Naive B cell (primary cell): ENCODE measurements at regions not wholly inside any gene's neighbourhood (a gene's known extent, or its start where the extent isn't known, plus 50 kb on each side); places are given as distances from the start of the nearest gene placed in this dataset.

Experiments used
- ATAC-seq, 2 donors: fragments of 150-1000 bp; cut with Tn5 transposase; 2 replicates each; pipeline ENCODE4 v1.10.0; 2021; ENCODE audit warnings: low read depth in 2 of 2, mild to moderate bottlenecking in 2 of 2, moderate library complexity in 2 of 2
- DNase-seq: peaks from one replicate; pipeline ENCODE4 v3.0.0; 2022
- H3K27ac Mint-ChIP-seq, 6 donors: one replicate each; pipeline ENCODE4 v1.8.0; 2020 to 2022; ENCODE audit warnings: mild to moderate bottlenecking in 6 of 6, mixed read lengths in 6 of 6, moderate library complexity in 5 of 6, inconsistent platforms in 2 of 6
- H3K27me3 Mint-ChIP-seq, 3 donors: one replicate each; pipeline ENCODE4 v1.8.0; 2021 to 2022; ENCODE audit warnings: mixed read lengths in 3 of 3, mild to moderate bottlenecking in 1 of 3
- H3K36me3 Mint-ChIP-seq, 2 donors: one replicate each; pipeline ENCODE4 v1.8.0; 2020 to 2022; ENCODE audit warnings: mixed read lengths in 2 of 2, inconsistent platforms in 1 of 2, mild to moderate bottlenecking in 1 of 2
- H3K4me1 Mint-ChIP-seq, 3 donors: one replicate each; pipeline ENCODE4 v1.8.0; 2020 to 2022; ENCODE audit warnings: mixed read lengths in 3 of 3, inconsistent platforms in 1 of 3, mild to moderate bottlenecking in 1 of 3, moderate library complexity in 1 of 3
- H3K4me3 Mint-ChIP-seq, 8 donors: one replicate each; pipeline ENCODE4 v1.8.0; 2020 to 2022; ENCODE audit warnings: mild to moderate bottlenecking in 8 of 8, mixed read lengths in 8 of 8, moderate library complexity in 8 of 8, inconsistent platforms in 2 of 8
- H3K9me3 Mint-ChIP-seq, 7 donors: one replicate each; pipeline ENCODE4 v1.8.0; 2020 to 2022; ENCODE audit warnings: mixed read lengths in 7 of 7, mild to moderate bottlenecking in 5 of 7, inconsistent platforms in 2 of 7, moderate library complexity in 1 of 7

- no peaks in the 10 kb centered on the region for H3K36me3 Mint-ChIP-seq
- H3K4me1 Mint-ChIP-seq: no peaks in the 10 kb centered on the region
- H3K27ac Mint-ChIP-seq: no peak overlapping the region
- H3K4me3 Mint-ChIP-seq: no peak overlapping the region
- DNase-seq: no peak
- ATAC-seq: no peak
- peaks cover 0 to 5% (median 0%) of the 10 kb centered on the region in 7 donors for H3K9me3 Mint-ChIP-seq
- peaks cover 6 to 28% (median 16%) of the 10 kb centered on the region in 3 donors for H3K27me3 Mint-ChIP-seq
Observed at GRCh38 chr1:168806952-168807351, 77.9 kb upstream of the DPT start.

GRCh38 chr1:168811176-168811575 is 82.2 kb upstream of the DPT start:
- peaks cover 0 to 5% (median 1%) of the 10 kb centered on the region in 7 donors for H3K9me3 Mint-ChIP-seq
- no peaks in the 10 kb centered on the region for H3K4me1 Mint-ChIP-seq
- ATAC-seq (no peak), DNase-seq (no peak)
- H3K27me3 Mint-ChIP-seq: peaks cover 6 to 27% (median 19%) of the 10 kb centered on the region in 3 donors
- no peak overlapping the region for H3K27ac Mint-ChIP-seq
- no peak overlapping the region for H3K4me3 Mint-ChIP-seq
- H3K36me3 Mint-ChIP-seq: no peaks in the 10 kb centered on the region

DNA sequence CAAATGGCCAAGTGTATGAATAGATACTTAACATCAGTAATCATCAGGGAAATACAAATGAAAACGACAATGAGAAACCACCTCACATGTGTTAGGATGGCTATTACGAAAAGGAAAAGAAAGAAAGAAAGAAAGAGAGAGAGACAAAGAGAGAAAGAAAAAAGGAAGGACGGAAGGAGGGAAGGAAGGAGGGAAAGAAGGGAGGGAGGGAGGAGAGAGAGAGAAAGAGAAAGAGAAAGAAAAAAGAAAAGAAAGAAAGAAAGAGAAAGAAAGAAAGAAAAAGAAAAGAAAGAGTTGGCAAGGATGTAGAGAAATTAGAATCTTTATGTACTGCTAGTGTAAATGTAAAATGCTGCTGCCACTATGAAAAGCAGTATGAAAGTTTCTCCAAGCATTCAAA is 90.7 kb upstream of the DPT start:
- Mint-ChIP-seq H3K36me3 (no peaks in the 10 kb centered on the region), H3K27me3 (peaks cover 0 to 7% (median 6%) of the 10 kb centered on the region in 3 donors), H3K4me3 (no peak overlapping the region), H3K9me3 (peaks cover 0 to 3% (median 0%) of the 10 kb centered on the region in 7 donors), H3K4me1 (no peaks in the 10 kb centered on the region), H3K27ac (no peak overlapping the region)
- DNase-seq: no peak
- no peak for ATAC-seq

GRCh38 chr1:168821434-168821833 is 92.4 kb upstream of the DPT start:
- Mint-ChIP-seq H3K4me1 (no peaks in the 10 kb centered on the region), H3K27me3 (peaks cover 0 to 6% (median 6%) of the 10 kb centered on the region in 3 donors), H3K4me3 (no peak overlapping the region), H3K36me3 (no peaks in the 10 kb centered on the region), H3K27ac (peak overlapping the region in 1 of 6 donors; percentile 31), H3K9me3 (peaks cover 0 to 9% (median 3%) of the 10 kb centered on the region in 7 donors)
- DNase-seq (no peak), ATAC-seq (no peak)

GRCh38 chr1:168822911-168823310 is 93.9 kb upstream of the DPT start:
- Mint-ChIP-seq H3K4me3 (no peak overlapping the region), H3K27ac (no peak overlapping the region), H3K27me3 (peaks cover 0 to 6% (median 6%) of the 10 kb centered on the region in 3 donors), H3K4me1 (no peaks in the 10 kb centered on the region), H3K36me3 (no peaks in the 10 kb centered on the region), H3K9me3 (peaks cover 0 to 9% (median 3%) of the 10 kb centered on the region in 7 donors)
- DNase-seq (no peak), ATAC-seq (no peak)

DNA sequence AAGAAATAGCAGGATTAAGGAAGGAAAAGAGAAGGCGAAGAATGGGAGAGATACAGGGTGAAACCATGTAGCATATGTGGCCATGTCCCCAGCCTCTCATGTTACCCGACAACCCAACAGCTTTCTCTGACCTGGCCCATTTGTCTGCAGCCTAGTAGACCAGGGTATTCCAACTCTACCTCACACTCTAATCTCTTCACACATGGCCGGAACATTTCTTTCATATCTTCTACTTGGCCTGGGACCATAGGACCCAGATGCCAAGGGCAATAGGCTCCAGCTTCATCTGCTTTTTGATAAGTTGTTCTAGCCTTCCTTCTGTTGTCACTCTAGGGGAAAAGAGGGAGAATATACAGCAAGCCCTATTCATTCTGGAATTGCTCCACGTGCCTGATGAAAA is 95.0 kb upstream of the DPT start:
- Mint-ChIP-seq H3K4me3 (no peak overlapping the region), H3K27me3 (peaks cover 0 to 6% (median 6%) of the 10 kb centered on the region in 3 donors), H3K27ac (no peak overlapping the region), H3K9me3 (peaks cover 0 to 9% (median 3%) of the 10 kb centered on the region in 7 donors), H3K36me3 (no peaks in the 10 kb centered on the region), H3K4me1 (no peaks in the 10 kb centered on the region)
- DNase-seq: no peak
- no peak for ATAC-seq

GRCh38 chr1:168824418-168825065 is 95.5 kb upstream of the DPT start:
- DNase-seq (no peak), ATAC-seq (no peak)
- Mint-ChIP-seq H3K9me3 (peaks cover 0 to 9% (median 3%) of the 10 kb centered on the region in 7 donors), H3K4me3 (no peak overlapping the region), H3K4me1 (no peaks in the 10 kb centered on the region), H3K36me3 (no peaks in the 10 kb centered on the region), H3K27ac (no peak overlapping the region), H3K27me3 (peaks cover 0 to 6% (median 3%) of the 10 kb centered on the region in 3 donors)

- Mint-ChIP-seq H3K27ac (no peak overlapping the region), H3K36me3 (no peaks in the 10 kb centered on the region), H3K9me3 (peaks cover 0 to 9% (median 2%) of the 10 kb centered on the region in 7 donors), H3K4me1 (no peaks in the 10 kb centered on the region), H3K4me3 (no peak overlapping the region), H3K27me3 (peaks cover 0 to 6% (median 0%) of the 10 kb centered on the region in 3 donors)
- no peak for ATAC-seq
- DNase-seq: no peak
Observed at GRCh38 chr1:168825129-168825528, 96.1 kb upstream of the DPT start.

- H3K9me3 Mint-ChIP-seq: peaks cover 0 to 9% (median 2%) of the 10 kb centered on the region in 7 donors
- H3K27ac Mint-ChIP-seq: no peak overlapping the region
- no peak overlapping the region for H3K4me3 Mint-ChIP-seq
- H3K4me1 Mint-ChIP-seq: no peaks in the 10 kb centered on the region
- peaks cover 0 to 6% (median 0%) of the 10 kb centered on the region in 3 donors for H3K27me3 Mint-ChIP-seq
- no peak for ATAC-seq
- H3K36me3 Mint-ChIP-seq: no peaks in the 10 kb centered on the region
- no peak for DNase-seq
Observed at GRCh38 chr1:168825820-168826219, 96.8 kb upstream of the DPT start.

DNA sequence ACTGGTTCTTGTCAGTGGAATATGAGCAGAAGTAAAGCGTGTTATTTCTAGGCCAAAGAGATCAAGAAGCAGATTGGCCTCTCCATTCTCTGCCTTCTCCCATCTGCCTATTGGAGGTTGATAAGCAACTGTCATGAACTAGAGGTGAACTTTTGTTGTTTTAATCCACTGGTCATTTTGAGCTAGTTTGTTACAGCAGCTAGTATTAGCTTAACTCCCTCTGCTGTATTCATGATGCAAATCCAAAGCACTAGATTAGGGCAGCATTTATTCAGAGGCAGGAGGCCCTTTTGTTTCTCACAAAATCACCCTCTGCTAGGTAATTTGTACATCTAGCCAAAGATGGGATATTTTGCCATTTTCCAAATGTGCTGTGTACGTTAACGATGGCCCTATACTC is 97.3 kb upstream of the DPT start:
- Mint-ChIP-seq H3K36me3 (no peaks in the 10 kb centered on the region), H3K4me3 (no peak overlapping the region), H3K27ac (no peak overlapping the region), H3K4me1 (no peaks in the 10 kb centered on the region), H3K27me3 (peaks cover 0 to 6% (median 0%) of the 10 kb centered on the region in 3 donors), H3K9me3 (peaks cover 0 to 9% (median 2%) of the 10 kb centered on the region in 7 donors)
- no peak for ATAC-seq
- DNase-seq: no peak

DNA sequence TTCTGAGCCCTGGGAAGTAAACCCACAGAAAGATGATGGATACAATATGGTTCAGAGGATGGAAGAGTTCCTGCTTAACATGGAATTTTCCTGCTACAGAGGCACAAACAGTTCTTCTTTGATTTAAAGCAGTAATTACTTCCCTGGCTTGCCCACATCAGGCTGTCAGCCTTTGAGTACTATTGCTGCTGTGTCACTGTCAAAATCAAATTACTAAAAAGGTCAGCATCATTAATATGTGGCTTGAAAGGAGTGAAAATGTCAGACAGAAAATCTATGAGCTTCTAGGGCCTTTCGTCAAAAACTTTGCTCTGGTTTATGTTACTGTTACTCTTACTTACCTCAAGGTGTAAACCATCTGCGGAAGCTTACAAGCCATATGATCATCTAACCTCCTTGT is 98.6 kb upstream of the DPT start:
- no peak overlapping the region for H3K4me3 Mint-ChIP-seq
- H3K27ac Mint-ChIP-seq: no peak overlapping the region
- ATAC-seq: no peak
- H3K9me3 Mint-ChIP-seq: peaks cover 0 to 9% (median 2%) of the 10 kb centered on the region in 7 donors
- DNase-seq: no peak
- H3K27me3 Mint-ChIP-seq: peaks cover 0 to 6% (median 0%) of the 10 kb centered on the region in 3 donors
- H3K4me1 Mint-ChIP-seq: no peaks in the 10 kb centered on the region
- H3K36me3 Mint-ChIP-seq: no peaks in the 10 kb centered on the region

GRCh38 chr1:168829876-168830275 is 100.9 kb upstream of the DPT start:
- no peak overlapping the region for H3K4me3 Mint-ChIP-seq
- no peaks in the 10 kb centered on the region for H3K4me1 Mint-ChIP-seq
- H3K27me3 Mint-ChIP-seq: peaks cover 0 to 7% (median under 1%) of the 10 kb centered on the region in 3 donors
- H3K9me3 Mint-ChIP-seq: peaks cover 0 to 7% (median 2%) of the 10 kb centered on the region in 7 donors
- no peaks in the 10 kb centered on the region for H3K36me3 Mint-ChIP-seq
- DNase-seq: no peak
- H3K27ac Mint-ChIP-seq: no peak overlapping the region
- ATAC-seq: no peak

DNA sequence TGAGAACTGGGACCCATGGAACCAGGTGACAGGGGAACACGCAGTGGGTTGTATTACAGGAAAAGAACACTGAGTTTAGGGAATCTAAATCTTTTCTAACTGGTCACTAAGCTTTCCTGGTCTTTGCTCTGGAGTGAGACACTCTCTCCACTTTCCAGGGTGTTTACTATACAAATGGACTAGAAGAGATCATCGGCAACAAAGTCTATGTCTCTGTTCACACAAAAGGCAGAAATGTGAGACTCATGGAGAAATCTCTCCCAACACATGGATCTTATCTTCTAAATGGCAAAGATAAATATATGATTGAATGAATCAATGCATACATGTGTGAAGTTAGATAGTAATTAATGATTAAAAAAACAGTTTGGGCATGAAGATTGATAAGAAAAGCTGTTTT is 101.6 kb upstream of the DPT start:
- Mint-ChIP-seq H3K27ac (no peak overlapping the region), H3K4me3 (peak overlapping the region in 1 of 8 donors; percentile 7), H3K36me3 (no peaks in the 10 kb centered on the region), H3K4me1 (no peaks in the 10 kb centered on the region), H3K27me3 (peaks cover 0 to 7% (median 0%) of the 10 kb centered on the region in 3 donors), H3K9me3 (peaks cover 0 to 2% (median under 1%) of the 10 kb centered on the region in 7 donors)
- DNase-seq (no peak), ATAC-seq (no peak)

DNA sequence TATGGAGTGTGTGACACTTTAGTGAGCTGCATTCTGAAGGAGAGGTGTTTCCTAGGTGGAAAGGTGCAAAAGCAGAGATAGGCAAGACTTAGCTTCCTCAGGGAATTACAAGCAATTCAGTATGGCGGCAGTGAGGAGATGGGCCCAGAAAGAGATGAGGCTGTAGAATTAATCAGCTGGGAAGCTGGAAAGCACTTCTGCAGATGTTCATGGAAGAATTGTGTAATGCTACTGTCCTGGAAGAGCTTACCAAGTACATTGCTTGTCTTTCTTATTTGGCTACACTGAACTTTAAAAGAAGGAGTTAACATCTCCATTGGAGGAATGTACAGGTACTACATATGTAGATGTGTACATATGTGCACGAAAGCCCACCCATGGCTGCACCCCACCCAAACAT is 103.7 kb upstream of the DPT start:
- ATAC-seq (no peak), DNase-seq (no peak)
- Mint-ChIP-seq H3K4me1 (no peaks in the 10 kb centered on the region), H3K27me3 (peaks cover 0 to 7% (median 0%) of the 10 kb centered on the region in 3 donors), H3K4me3 (peak overlapping the region in 1 of 8 donors; percentile 48), H3K27ac (no peak overlapping the region), H3K9me3 (peaks cover 0 to 2% (median 0%) of the 10 kb centered on the region in 7 donors), H3K36me3 (no peaks in the 10 kb centered on the region)
